Thoracic aorta (tissue), 2 donors: ENCODE measurements at regions not wholly inside any gene's neighbourhood (a gene's known extent, or its start where the extent isn't known, plus 50 kb on each side); places are given as distances from the start of the nearest gene placed in this dataset.
"Not testable (repeated sequence)": the region's sequence is repeated elsewhere in the genome, so short reads cannot be mapped to it uniquely, and the experiment has no call there.

Experiments used
- ATAC-seq: fragments of 150-250 bp; one replicate; pipeline ENCODE4 v1.8.0; 2017; ENCODE audit warnings: low read depth; ENCODE audit not compliant: insufficient number of reproducible peaks, low FRiP score
- DNase-seq: peaks from one replicate; pipeline ENCODE4 v3.0.0-alpha.2; 2020; ENCODE audit warnings: low spot score
- H3K27ac ChIP-seq, 2 donors: fragments of 200-600 bp; sonication (generic); 1 replicate in 1 of 2; 2 replicates in 1 of 2; pipeline ENCODE4 v1.5.1; 2016; ENCODE audit warnings: mild to moderate bottlenecking in 2 of 2, moderate library complexity in 2 of 2
- H3K27me3 ChIP-seq: fragments of 200-600 bp; sonication (generic); replicated peaks from 2 replicates; pipeline ENCODE4 v1.6.0; 2016; ENCODE audit warnings: mild to moderate bottlenecking; ENCODE audit not compliant: insufficient read depth
- H3K36me3 ChIP-seq: fragments of 200-600 bp; sonication (generic); one replicate; pipeline ENCODE4 v1.5.1; 2016
- H3K4me1 ChIP-seq, 2 donors: fragments of 200-600 bp; sonication (generic); 1 replicate in 1 of 2; 2 replicates in 1 of 2; pipeline versions ENCODE4 v1.5.1 to v1.6.0; 2016; ENCODE audit warnings: low read depth in 2 of 2, mild to moderate bottlenecking in 1 of 2; ENCODE audit not compliant: control insufficient read depth in 1 of 2
- H3K4me3 ChIP-seq: fragments of 200-600 bp; sonication (generic); 2 replicates; pipeline ENCODE4 v1.5.1; 2016; ENCODE audit warnings: mild to moderate bottlenecking
- H3K9me3 ChIP-seq: fragments of 200-600 bp; sonication (generic); 2 replicates; pipeline ENCODE4 v1.5.1; 2016
- TF ChIP-seq, protein P1 (sequence below): fragments of 200-600 bp; sonication (generic); IDR thresholded peaks from one replicate; pipeline ENCODE4 v1.5.1; 2019; ENCODE audit warnings: antibody characterized with exemption

DNA sequence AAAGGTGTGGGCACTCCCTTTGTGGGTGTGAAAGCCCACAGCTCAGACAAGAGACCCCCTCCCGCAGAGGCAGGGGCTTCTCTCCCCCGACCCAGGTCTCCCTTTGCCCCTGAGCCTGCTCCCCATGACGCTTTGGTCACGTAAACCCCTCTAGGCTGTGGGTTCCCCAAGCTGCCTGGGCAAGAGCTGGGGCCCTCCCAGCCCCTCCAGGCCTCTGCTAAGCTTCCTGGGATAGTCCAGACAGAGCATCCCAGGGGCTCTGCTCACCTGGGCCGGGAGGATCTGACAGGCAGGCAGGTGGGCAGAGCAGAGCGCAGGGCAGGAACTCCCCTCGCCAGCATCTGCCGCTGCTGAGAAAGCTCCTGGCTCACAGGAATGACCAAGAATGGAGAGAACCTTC, 177.3 kb downstream of the BANP start:
- no peak for DNase-seq
- Histone ChIP-seq H3K27ac (no peak overlapping the region), H3K4me3 (no peak overlapping the region), H3K4me1 (no peaks in the 10 kb centered on the region), H3K9me3 (no peaks in the 10 kb centered on the region), H3K36me3 (no peaks in the 10 kb centered on the region), H3K27me3 (no peaks in the 10 kb centered on the region)
- ATAC-seq: no peak
- TF ChIP-seq, protein P1, sequence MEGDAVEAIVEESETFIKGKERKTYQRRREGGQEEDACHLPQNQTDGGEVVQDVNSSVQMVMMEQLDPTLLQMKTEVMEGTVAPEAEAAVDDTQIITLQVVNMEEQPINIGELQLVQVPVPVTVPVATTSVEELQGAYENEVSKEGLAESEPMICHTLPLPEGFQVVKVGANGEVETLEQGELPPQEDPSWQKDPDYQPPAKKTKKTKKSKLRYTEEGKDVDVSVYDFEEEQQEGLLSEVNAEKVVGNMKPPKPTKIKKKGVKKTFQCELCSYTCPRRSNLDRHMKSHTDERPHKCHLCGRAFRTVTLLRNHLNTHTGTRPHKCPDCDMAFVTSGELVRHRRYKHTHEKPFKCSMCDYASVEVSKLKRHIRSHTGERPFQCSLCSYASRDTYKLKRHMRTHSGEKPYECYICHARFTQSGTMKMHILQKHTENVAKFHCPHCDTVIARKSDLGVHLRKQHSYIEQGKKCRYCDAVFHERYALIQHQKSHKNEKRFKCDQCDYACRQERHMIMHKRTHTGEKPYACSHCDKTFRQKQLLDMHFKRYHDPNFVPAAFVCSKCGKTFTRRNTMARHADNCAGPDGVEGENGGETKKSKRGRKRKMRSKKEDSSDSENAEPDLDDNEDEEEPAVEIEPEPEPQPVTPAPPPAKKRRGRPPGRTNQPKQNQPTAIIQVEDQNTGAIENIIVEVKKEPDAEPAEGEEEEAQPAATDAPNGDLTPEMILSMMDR: no peak

- not testable (repeated sequence) for H3K9me3 ChIP-seq, ATAC-seq, H3K4me3 ChIP-seq, H3K36me3 ChIP-seq, H3K27me3 ChIP-seq, H3K4me1 ChIP-seq, H3K27ac ChIP-seq, DNase-seq
These were observed 177.9 kb downstream of the BANP start for GRCh38 chr16:88129133-88129532.

DNA sequence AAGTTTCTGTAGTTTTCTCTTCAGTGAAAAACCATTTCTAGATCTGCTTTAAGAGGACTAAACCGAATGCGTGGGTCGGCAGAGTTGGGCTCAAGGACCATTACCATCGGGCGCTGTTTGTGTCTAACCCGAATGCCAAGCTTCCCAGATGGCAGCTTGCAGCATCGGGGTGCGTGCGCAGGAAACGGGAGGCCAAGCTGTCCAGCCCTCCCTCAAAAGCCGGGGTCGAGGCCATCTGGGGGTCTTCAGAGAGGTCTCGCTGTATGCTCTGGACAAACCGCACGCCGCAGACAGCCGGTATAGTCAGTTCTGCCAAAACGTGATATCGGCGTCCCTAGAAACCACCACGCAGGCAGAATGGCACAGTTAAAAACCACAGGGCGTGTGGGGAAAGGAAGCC, 178.8 kb downstream of the BANP start:
- ATAC-seq: no peak
- no peaks in the 10 kb centered on the region for H3K27me3 ChIP-seq

GRCh38 chr16:88130681-88131080, 179.4 kb downstream of the BANP start:
- TF ChIP-seq, protein P1: no peak
- ATAC-seq: no peak
- no peak for DNase-seq
- H3K9me3 ChIP-seq: no peaks in the 10 kb centered on the region
- no peak overlapping the region for H3K4me3 ChIP-seq
- H3K36me3 ChIP-seq: no peaks in the 10 kb centered on the region
- no peaks in the 10 kb centered on the region for H3K27me3 ChIP-seq
- H3K27ac ChIP-seq: no peak overlapping the region
- H3K4me1 ChIP-seq: no peaks in the 10 kb centered on the region

More for the DNA sequence above, 178.8 kb downstream of the BANP start:
- TF ChIP-seq, protein P1: no peak
- Histone ChIP-seq H3K4me1 (no peaks in the 10 kb centered on the region), H3K4me3 (no peak overlapping the region), H3K27ac (no peak overlapping the region), H3K9me3 (no peaks in the 10 kb centered on the region), H3K36me3 (no peaks in the 10 kb centered on the region)
- DNase-seq: no peak

- Histone ChIP-seq H3K4me1 (no peaks in the 10 kb centered on the region), H3K36me3 (no peaks in the 10 kb centered on the region), H3K27ac (no peak overlapping the region), H3K4me3 (no peak overlapping the region), H3K9me3 (no peaks in the 10 kb centered on the region), H3K27me3 (no peaks in the 10 kb centered on the region)
- ATAC-seq: no peak
- TF ChIP-seq, protein P1: no peak
- DNase-seq: no peak
These were observed 180.0 kb downstream of the BANP start for GRCh38 chr16:88131256-88131655.

GRCh38 chr16:88131966-88132365, 180.7 kb downstream of the BANP start:
- DNase-seq (no peak), ATAC-seq (no peak)
- no peaks in the 10 kb centered on the region for H3K27me3 ChIP-seq
- no peak overlapping the region for H3K4me3 ChIP-seq
- H3K27ac ChIP-seq: no peak overlapping the region
- TF ChIP-seq, protein P1: no peak
- no peaks in the 10 kb centered on the region for H3K36me3 ChIP-seq
- H3K9me3 ChIP-seq: no peaks in the 10 kb centered on the region
- no peaks in the 10 kb centered on the region for H3K4me1 ChIP-seq
